MV-4-11 (cell line): ENCODE measurements at regions not wholly inside any gene's neighbourhood (a gene's known extent, or its start where the extent isn't known, plus 50 kb on each side); places are given as distances from the start of the nearest gene placed in this dataset.

Source experiments
- DNase-seq: peaks from one replicate; lab custom pipeline; 2025; lab: John Stamatoyannopoulos, UW

DNA sequence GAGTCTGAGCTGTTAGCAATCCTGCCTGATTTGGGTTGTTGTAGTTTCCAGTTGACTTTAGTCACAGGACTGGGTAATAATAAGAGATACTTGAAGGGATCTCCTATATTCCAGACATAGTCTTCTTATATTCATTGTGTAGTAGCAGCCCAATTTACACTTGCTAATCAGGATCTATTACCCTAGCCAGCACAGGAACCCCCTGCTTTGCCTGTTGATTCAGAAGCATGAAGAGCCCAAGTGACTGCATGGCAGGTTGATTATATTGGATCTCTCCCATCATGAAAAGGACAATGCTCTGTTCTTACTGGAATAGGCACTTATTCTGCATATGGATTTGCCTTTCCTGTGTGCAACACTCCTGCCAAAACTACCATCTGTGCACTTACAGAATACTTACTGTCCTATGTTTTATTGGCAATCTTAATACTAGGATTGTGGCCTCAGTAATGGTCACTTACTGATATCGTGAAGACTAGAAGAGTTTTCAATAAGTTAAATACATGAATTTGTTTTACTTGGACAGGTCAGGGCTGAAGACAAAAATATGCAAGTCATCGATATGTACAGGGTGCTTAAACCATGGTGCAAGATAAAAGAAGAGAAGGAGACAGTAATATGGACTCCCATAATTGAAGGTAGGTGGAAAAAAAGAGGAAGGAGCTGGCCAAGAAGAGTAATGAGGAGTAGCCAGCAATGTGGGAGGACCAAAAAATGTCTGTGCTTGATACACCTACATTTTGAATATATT lies 304.1 kb downstream of the MCTP2 start:
- DNase-seq, result no peak

DNA sequence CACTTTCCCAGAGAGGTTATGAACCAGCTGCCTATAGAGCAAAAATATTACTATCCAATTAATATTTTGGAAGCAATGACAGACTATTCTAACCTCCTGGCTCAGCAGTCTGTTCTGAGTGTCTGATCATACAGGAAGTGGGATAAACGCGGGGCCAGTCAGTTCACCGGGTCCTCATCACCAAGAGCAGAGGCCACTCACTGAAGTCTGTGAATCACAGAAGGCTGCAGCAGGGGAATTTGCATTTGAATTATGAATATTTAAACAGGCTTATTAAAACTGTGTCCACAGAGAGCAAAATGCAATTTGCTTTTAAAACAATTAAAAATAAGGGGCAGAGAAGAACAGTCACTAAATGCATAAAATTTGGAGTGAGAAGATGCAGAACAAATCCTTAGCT lies 305.2 kb downstream of the MCTP2 start:
- DNase-seq, result no peak

DNA sequence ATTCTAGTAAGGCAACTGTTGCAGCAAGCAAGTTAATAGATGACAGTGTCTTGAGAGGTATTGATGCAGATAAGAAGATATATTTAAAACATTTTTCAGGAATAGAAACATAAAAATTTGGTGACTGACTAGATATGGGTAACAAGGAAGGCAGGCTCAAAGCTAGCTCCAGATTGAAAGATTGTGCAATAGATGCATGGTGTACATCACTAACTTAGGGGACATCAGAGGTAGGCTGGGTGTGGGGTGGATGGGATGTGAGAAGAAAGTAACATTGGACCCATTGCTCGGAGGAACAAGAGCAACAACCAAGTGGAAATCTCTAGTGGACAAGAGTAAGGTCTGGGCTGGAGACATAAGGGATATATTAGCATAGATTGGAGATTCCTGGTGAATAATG lies 306.9 kb downstream of the MCTP2 start:
- no peak for DNase-seq

DNA sequence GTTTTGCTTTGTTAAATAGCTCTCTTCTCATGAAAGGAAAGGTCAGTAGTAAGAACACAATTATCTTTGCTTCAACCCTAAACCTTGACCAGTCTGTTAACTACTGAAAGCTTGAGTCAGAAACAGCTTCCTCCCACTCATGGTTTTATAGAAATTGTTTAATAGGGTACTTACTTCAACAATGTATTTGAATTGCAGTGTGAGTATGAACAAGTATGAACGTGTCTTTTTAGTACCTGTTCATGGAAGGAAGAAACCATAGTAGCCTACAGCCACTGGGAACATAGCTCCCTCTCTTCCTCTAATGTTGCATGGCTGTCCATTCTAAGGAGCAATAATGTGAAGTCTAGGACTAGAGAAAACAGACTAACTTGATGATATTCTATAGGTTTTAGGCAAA lies 311.0 kb downstream of the MCTP2 start:
- DNase-seq, result no peak

DNA sequence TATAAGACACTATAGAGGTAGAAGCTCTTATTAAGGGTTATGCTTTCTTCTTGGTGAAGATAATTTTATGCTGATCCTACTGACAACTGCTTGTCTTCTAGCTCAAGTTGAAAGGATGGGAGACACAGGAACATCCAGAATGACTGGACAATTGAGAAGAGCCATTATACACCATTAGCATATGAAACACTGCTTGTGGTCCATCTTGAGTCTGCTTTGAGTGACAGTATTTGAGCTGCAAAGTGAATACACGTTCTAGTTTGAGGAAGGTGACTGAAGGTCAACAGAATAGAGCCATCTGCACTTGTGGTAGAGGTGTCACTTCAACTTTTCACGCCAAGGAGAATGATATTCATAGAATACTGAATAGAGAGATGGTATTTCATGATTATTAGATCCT lies 315.4 kb downstream of the MCTP2 start:
- DNase-seq, result no peak

DNA sequence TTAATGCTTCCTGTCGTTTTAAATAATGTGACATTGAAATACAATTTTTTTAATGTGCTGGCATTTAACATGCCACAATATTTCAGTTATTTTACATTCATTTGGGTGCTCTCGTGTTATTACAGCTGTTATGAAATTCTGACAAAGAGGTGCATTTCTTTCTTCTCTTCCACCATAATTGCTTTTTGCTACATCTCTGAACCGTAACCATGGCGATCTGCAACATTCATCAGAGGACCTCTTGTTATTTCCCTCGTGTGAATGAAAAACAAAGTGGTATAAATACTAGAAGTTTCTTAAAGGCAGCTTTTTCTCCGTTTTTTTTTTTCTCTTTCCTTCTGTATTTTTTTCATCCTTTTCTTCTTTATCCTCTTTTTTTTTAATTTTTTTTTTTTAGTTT lies 316.4 kb downstream of the MCTP2 start:
- DNase-seq, result no peak

DNA sequence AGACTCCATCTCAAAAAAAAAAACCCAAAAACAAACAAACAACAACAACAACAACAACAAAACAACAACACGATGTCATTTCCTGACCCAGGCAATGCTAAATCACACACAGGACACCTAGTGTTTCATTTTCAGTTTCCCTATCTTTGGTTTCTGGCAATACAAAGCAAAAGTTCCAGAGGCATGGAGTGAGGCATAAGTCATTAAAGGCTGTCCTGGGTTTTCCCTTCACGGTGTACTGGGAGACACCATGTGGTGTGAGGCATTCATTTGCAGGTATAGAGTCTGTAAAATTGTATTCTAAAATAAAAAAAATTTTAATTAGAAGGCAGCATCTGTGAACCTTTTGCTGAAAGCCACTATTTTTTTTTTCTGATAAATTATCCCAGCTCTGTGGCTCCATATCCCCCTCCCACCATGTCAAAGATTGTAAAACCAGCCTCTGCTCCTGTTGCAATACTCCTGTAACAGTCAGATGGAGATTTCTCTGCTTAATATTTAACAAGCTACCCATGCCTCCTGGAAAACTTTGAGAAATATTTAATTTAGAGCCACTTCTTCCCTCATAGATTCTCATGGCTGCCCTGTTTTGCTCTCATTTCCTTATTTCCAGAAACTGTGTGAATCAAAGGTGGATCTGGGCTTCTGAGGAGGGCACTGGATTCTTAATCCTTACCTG lies 324.6 kb downstream of the MCTP2 start:
- DNase-seq, result no peak

DNA sequence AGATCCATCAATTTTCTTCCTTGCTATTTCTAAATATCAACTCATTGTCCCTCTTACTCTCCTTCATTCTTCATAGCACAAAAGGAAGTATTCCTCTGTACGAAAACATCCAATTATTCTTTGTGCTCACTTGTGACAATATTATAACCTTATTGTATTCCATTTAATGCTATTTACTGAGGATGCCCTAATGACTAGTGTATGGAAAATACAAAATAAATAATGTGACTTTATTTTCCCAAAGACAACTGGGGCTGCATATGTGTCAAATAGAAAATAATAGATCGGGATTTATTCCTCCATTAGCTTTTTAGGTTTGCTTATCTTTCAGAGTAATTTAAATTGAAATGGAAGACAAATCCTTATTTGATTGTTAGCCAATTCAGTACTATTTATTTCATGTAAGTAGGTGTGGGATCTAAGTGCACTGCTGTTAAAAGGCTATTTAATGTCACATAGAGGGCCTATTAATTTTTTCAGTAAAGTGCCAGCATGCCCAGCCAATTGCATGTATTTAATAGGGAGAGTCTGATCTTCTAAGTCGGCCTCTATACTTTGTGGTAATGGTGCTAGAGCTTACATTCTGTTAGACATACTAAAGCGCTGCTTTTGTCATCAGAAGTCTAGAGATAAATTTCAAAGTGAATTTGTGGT lies 329.8 kb downstream of the MCTP2 start:
- DNase-seq, result no peak

DNA sequence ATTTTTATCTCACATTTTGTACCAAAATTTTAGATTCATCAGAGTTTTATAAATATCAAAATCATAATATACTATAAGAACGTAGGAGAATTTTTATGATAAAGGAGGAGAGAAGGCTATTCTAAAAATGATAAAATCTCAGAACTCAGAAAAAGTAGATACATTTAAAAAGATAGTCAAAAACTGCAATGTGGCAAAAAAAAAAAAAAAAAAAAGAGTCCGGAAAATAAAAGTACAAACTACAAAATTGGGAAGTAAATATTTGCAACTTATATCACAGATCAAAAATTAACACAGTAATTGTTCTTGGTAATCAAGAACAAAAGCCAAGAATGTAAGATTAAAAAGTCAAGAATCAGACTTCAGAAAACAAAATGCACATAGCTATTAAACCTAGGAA lies 332.1 kb downstream of the MCTP2 start:
- DNase-seq, result no peak

GRCh38 chr15:94576889-94577533 lies 345.6 kb downstream of the MCTP2 start:
- DNase-seq, result peak; percentile 3

- no peak for DNase-seq
Measured at GRCh38 chr15:94579286-94579685, 347.9 kb downstream of the MCTP2 start.

DNA sequence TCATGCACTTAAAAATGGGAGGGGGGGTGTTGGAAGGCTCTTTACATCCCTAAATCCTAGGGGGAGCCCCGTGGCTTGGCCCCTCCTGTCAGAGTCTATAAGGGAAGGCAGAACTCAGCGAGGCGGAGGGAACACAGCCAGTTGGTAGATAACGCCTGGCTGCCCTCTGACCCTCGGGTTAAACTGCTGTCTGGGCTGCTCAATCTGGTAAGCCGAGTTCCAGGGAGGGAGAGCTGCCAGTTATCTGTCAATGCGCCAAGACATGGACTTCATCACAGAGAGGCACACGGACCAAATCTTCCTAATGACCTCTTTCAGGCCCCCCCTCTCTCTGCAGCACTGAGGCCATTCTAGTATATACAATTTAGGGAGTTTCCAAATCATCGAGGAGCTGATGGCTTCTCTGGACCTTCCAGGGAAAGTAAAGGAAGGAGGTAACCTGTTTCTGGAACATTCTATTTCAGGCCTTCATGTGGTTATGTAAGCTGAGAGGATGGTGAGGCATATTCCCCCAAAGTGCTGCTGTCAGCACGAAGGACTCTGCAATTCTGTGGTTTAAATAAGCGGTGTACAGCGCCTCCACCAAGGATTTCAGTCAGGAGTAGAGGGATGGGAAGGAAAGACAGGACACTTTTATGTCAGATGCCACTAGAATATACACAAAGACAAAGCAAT lies 349.0 kb downstream of the MCTP2 start:
- DNase-seq, result no peak

DNA sequence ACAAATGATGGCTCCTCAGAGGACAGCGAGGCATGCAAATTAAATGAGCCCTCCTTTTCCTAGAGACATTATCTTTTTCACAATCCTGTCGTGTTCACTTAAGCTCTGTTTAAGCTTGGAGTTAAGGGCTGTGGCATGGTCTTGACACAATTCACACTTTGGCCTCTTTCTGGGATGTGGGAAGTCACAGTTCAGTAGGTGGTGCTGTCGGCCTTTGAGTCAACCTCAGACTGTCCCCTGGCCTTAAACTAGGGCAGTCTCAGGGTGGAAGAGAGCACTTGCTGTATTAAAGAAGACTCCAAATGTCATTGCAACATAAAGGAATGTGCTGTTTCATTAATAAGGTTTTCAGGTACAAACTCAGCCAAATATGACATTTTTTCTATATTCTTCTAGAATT lies 351.0 kb downstream of the MCTP2 start:
- DNase-seq, result peak; percentile 36

GRCh38 chr15:94584833-94585244 lies 353.5 kb downstream of the MCTP2 start:
- DNase-seq, result peak; percentile 87

DNA sequence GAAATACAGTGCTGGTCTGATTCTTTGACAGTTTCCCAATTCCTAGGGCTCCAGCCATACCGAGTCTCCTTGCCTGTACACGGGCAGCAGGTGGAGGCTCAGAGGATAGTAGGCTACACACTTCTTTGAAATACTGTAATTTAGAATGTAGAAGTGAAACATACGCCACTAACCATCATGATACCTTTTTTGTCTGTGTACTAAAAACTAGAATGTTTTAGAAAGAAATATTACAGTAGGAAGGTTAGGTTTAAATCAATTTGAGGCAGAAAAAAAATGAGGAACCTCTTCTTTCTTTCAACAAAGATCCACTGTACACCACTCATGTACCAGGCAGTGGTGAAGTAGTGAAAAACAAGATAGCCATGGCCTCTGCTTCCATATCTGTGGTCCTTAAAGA lies 354.7 kb downstream of the MCTP2 start:
- DNase-seq, result peak; percentile 10

- no peak for DNase-seq
Measured at GRCh38 chr15:94587113-94587512, 355.8 kb downstream of the MCTP2 start.

DNA sequence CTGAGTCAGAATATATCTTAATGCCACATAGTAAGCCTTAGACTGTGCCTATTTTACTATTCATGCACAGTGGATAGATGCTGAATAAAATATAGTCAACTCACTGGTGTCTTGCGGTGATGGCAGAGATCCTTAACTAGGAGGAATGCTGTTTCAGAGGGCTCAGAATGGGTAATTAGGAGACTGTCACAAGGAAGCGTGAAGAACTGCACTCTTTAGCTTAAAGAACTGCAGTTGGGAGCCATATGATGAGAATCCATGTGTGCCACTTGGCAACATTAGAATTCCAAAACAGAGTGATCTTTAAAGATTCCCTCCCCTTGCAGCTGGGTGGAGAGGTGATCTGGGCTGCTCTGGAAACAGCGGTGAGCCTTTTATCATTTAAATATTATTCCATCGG lies 357.6 kb downstream of the MCTP2 start:
- no peak for DNase-seq

DNA sequence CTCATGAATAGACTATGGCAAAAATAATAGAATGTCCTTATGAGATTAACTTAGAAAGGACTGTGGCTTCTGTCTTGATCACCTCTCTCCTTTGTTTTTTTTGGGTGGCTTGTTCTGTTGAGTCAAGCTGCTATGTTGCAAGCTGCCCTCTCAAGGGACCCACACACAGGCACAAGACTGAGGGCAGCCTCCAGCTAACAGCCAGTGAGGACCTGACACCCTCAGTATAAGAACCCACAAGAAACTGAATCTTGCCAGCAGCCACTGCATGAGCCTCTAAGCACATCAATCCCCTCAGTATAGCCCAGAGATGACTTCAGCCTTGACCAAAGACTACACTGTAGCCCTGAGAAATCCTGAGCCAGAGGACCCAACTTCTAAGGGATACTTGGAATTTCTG lies 361.1 kb downstream of the MCTP2 start:
- no peak for DNase-seq

- DNase-seq, result peak; percentile 57
Measured at GRCh38 chr15:94596707-94597106, 365.3 kb downstream of the MCTP2 start.

DNA sequence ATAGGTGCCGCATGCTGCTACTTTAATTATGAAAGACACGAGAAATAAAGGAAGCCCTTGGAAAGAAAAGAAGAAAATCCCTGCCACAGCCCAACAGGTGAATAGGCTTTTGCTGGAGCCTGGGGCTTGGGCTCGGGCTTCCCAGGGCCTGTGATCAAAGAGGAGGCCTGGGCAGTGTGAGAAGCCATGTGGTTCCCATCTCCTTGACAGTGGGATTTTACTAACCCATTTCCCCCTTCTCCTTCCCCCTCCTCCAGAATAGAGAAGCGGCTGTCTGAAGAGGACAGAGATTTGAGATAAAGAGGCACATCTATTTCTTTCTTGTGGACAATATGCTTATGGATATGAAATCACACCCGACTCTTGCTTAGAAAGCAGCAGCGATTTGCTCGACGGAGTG lies 369.1 kb downstream of the MCTP2 start:
- no peak for DNase-seq

DNA sequence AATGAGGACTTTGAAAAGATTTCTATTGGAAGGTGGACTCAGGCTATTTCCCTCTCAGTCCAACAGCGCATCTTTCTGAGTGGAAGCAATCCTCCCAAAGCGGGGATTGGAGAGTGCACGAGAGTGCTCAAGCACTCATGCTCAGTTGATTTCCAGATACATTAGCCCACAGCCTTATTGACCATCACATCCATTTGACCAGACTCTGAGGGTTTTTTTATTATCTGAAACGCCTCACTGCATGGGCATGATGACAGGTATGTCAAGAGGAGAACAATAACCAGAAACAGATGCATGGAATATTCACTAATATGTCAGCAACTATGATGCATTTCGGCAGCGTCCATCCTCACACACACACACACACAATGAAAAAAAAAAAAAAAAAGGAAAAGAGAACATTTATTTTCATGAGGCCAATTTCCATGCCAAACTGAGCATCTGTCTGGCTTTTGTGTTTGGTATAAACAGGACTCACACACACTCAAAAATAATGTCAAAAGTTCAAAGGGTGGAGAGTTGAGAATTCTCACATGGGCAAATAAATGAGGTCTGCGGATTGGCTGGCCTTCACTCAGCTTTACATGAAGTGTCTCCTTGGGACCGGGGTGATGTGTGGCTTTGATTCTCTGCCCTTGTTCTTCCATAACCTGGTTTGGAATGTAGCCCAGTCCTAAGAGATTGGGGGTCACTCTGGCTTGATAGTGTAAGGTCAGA lies 371.6 kb downstream of the MCTP2 start:
- no peak for DNase-seq

DNA sequence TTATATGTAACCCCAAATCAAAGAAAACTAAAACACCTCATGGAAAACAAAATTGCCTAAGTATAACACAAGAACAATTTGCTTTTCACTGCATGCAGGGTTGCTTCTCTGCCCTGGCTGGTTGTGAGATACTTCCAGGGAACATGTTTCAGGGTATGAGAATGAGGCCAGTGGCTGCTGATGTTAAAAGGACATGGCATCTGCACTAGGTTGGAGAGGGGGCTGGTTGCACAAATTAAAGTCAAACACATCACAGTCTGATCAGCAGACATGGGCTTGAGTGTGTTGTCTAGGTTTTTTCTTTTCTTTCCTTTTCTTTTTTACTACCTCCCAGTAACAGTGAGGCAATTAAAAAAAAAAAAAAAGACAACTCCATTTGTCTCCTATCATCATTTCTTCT lies 374.9 kb downstream of the MCTP2 start:
- DNase-seq, result no peak
